Gastrocnemius medialis (tissue), 4 donors: ENCODE measurements at regions not wholly inside any gene's neighbourhood (a gene's known extent, or its start where the extent isn't known, plus 50 kb on each side); places are given as distances from the start of the nearest gene placed in this dataset.

Experiments used
- ATAC-seq, 2 donors: fragments of 150-250 bp; one replicate each; pipeline ENCODE4 v1.9.1; 2016
- DNase-seq, 2 donors: peaks; one replicate each; pipeline ENCODE4 v3.0.0-alpha.2; 2019
- H3K27ac ChIP-seq, 4 donors: fragments of 200-600 bp; sonication (generic); 1 replicate in 1 of 4; 2 replicates in 3 of 4; pipeline ENCODE4 v1.5.1; 2016 to 2018; ENCODE audit warnings: mild to moderate bottlenecking in 2 of 4, moderate library complexity in 1 of 4
- H3K27me3 ChIP-seq, 3 donors: fragments of 200-600 bp; sonication (generic) in 2 of 3; 1 replicate in 1 of 3; 2 replicates in 2 of 3; pipeline versions ENCODE4 v1.5.1 to v1.6.0; 2016 to 2019; ENCODE audit warnings: mild to moderate bottlenecking in 1 of 3, moderate library complexity in 1 of 3
- H3K36me3 ChIP-seq, 2 donors: fragments of 200-600 bp; sonication (generic) in 1 of 2; one replicate each; pipeline ENCODE4 v1.5.1; 2017 to 2018
- H3K4me1 ChIP-seq, 2 donors: fragments of 200-600 bp; sonication (generic) in 1 of 2; one replicate each; pipeline ENCODE4 v1.5.1; 2016 to 2017; ENCODE audit warnings: mild to moderate bottlenecking in 2 of 2
- H3K4me3 ChIP-seq, 4 donors: fragments of 200-600 bp; sonication (generic) in 3 of 4; 1 replicate in 1 of 4; 2 replicates in 3 of 4; pipeline ENCODE4 v1.5.1; 2016 to 2019; ENCODE audit warnings: mild to moderate bottlenecking in 2 of 4
- H3K9me3 ChIP-seq, 3 donors: fragments of 200-600 bp; sonication (generic) in 2 of 3; 1 replicate in 1 of 3; 2 replicates in 2 of 3; pipeline ENCODE4 v1.5.1; 2016 to 2019
- CTCF ChIP-seq, 5 experiments: fragments of 450-650 bp in 3 of 5; fragments of 200-600 bp in 2 of 5; sonication (generic) in 2 of 5; IDR thresholded peaks in 4 of 5; conservative IDR thresholded peaks in 1 of 5; 1 replicate in 4 of 5; 2 replicates in 1 of 5; pipeline ENCODE4 v1.5.1; 2016 to 2019; ENCODE audit warnings: antibody characterized with exemption in 5 of 5, mild to moderate bottlenecking in 3 of 5, moderate library complexity in 3 of 5
- POLR2A ChIP-seq, 2 donors: fragments of 450-650 bp; IDR thresholded peaks; one replicate each; pipeline ENCODE4 v1.6.1; 2017; ENCODE audit warnings: antibody characterized with exemption in 2 of 2, mild to moderate bottlenecking in 2 of 2, moderate library complexity in 2 of 2
- in situ Hi-C, 4 donors: fragments of 200-750 bp; cut with MboI; loops; one replicate each; pipeline versions ENCODE4 v1.15.0 to v1.8.0; 2017; ENCODE audit warnings: low sequenced_read_pairs in 4 of 4
- intact Hi-C: fragments of 100-400 bp; cut with DNase I; formaldehyde crosslinking; loops from one replicate; pipeline ENCODE4 v1.15.1; 2023; ENCODE audit warnings: low total_unique reads

- ATAC-seq (no peak), DNase-seq (no peak)
- in situ Hi-C loops: no loop called here
- Histone ChIP-seq H3K27me3 (no peaks in the 10 kb centered on the region), H3K4me3 (no peak overlapping the region), H3K9me3 (peaks cover 0 to 4% (median 0%) of the 10 kb centered on the region in 3 donors), H3K27ac (no peak overlapping the region), H3K36me3 (no peaks in the 10 kb centered on the region), H3K4me1 (no peaks in the 10 kb centered on the region)
- TF ChIP-seq POLR2A (IDR thresholded peaks at IDR 0.05) (no peak), CTCF (IDR thresholded peaks at IDR 0.05 in 4 of 5, conservative IDR thresholded peaks at IDR 0.05 in 1 of 5) (no peak)
- intact Hi-C loops: no loop called here
Observed at GRCh38 chr16:8271344-8271743, 319.0 kb downstream of the TMEM114 start.

- no peak for TF ChIP-seq CTCF (IDR thresholded peaks at IDR 0.05 in 4 of 5, conservative IDR thresholded peaks at IDR 0.05 in 1 of 5)
- TF ChIP-seq POLR2A (IDR thresholded peaks at IDR 0.05): no peak
- DNase-seq (no peak), ATAC-seq (no peak)
- intact Hi-C loops: no loop called here
- Histone ChIP-seq H3K27me3 (no peaks in the 10 kb centered on the region), H3K9me3 (peaks cover 0 to 4% (median 0%) of the 10 kb centered on the region in 3 donors), H3K4me3 (no peak overlapping the region), H3K27ac (no peak overlapping the region), H3K36me3 (no peaks in the 10 kb centered on the region), H3K4me1 (no peaks in the 10 kb centered on the region)
- in situ Hi-C loops: no loop called here
Observed at GRCh38 chr16:8262299-8262698, 328.0 kb downstream of the TMEM114 start.

GRCh38 chr16:8260140-8260539 lies 330.2 kb downstream of the TMEM114 start:
- TF ChIP-seq CTCF (IDR thresholded peaks at IDR 0.05 in 4 of 5, conservative IDR thresholded peaks at IDR 0.05 in 1 of 5) (no peak), POLR2A (IDR thresholded peaks at IDR 0.05) (no peak)
- DNase-seq (no peak), ATAC-seq (no peak)
- Histone ChIP-seq H3K27me3 (no peaks in the 10 kb centered on the region), H3K36me3 (no peaks in the 10 kb centered on the region), H3K4me3 (no peak overlapping the region), H3K4me1 (no peaks in the 10 kb centered on the region), H3K9me3 (no peaks in the 10 kb centered on the region), H3K27ac (no peak overlapping the region)
- in situ Hi-C loops: no loop called here
- intact Hi-C loops: no loop called here

GRCh38 chr16:8258523-8258922 lies 331.8 kb downstream of the TMEM114 start:
- intact Hi-C loops (no loop called here), in situ Hi-C loops (no loop called here)
- Histone ChIP-seq H3K4me3 (no peak overlapping the region), H3K27ac (no peak overlapping the region), H3K36me3 (no peaks in the 10 kb centered on the region), H3K4me1 (no peaks in the 10 kb centered on the region), H3K9me3 (no peaks in the 10 kb centered on the region), H3K27me3 (no peaks in the 10 kb centered on the region)
- TF ChIP-seq CTCF (IDR thresholded peaks at IDR 0.05 in 4 of 5, conservative IDR thresholded peaks at IDR 0.05 in 1 of 5) (no peak), POLR2A (IDR thresholded peaks at IDR 0.05) (no peak)
- ATAC-seq (no peak), DNase-seq (no peak)

GRCh38 chr16:8257561-8257960 lies 332.8 kb downstream of the TMEM114 start:
- Histone ChIP-seq H3K4me3 (no peak overlapping the region), H3K27ac (no peak overlapping the region), H3K9me3 (no peaks in the 10 kb centered on the region), H3K36me3 (no peaks in the 10 kb centered on the region), H3K27me3 (no peaks in the 10 kb centered on the region), H3K4me1 (no peaks in the 10 kb centered on the region)
- DNase-seq: no peak
- in situ Hi-C loops: no loop called here
- TF ChIP-seq CTCF (IDR thresholded peaks at IDR 0.05 in 4 of 5, conservative IDR thresholded peaks at IDR 0.05 in 1 of 5): no peak
- no peak for TF ChIP-seq POLR2A (IDR thresholded peaks at IDR 0.05)
- intact Hi-C loops: no loop called here
- no peak for ATAC-seq
